CD4-positive, alpha-beta T cell treated with Interleukin-10 for 1 hour (primary cell): ENCODE measurements at regions not wholly inside any gene's neighbourhood (a gene's known extent, or its start where the extent isn't known, plus 50 kb on each side); places are given as distances from the start of the nearest gene placed in this dataset.

Experiments used
- DNase-seq: peaks from one replicate; pipeline ENCODE4 v3.0.0-alpha.2; 2020

DNA sequence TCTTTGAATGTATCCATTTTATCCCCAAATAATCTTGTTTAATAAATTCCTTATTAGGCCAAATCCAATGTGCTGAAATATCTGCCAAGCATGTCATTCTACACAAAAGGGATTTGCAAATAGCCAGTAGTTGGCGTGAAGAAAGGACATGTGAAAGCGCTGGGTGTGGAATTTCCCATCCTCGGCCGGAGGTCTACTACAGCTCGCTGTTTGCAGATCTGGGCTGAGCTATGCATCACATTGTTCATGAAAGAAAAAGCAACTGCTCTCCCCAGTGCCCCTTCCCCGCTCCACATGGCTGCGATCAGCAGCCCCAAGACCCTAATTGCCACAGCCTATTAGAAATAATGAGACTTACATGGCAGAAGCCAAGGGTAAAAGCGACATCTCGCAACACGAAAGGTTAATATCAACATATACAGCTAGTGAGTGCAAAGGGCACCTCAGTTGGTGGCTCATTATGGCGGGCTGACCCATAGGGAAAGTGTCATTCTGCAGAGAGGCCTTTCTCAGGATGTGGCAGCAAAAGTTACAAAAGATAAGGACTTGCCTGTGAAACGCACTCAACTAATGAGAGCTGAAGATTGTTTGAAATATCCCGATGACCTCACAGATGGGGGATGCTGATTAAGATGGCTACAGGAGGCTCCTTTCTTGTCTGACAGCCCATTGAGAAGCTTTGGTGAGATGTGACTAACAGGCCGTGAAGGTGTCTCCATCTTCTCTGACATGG lies 126.9 kb upstream of the CYP1B1 start:
- no peak for DNase-seq

DNA sequence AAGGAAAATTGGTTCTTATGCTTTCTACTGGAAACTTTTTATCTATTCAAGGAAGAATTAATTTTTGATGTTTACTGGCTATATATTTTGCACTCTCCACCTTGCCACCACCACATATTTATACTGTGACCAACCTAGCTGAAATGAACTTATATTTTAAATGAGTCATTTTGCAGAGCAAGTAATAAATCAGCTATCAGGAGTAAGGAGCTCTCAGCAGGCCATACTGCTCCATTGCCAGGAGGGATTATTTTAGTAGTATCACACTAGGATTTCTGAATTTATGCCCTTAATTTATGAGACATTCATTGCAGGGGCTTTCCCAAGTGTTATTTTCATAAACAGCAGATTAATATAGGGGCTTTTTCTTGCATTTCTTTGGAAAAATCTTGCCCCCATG lies 125.8 kb upstream of the CYP1B1 start:
- DNase-seq, result no peak

DNA sequence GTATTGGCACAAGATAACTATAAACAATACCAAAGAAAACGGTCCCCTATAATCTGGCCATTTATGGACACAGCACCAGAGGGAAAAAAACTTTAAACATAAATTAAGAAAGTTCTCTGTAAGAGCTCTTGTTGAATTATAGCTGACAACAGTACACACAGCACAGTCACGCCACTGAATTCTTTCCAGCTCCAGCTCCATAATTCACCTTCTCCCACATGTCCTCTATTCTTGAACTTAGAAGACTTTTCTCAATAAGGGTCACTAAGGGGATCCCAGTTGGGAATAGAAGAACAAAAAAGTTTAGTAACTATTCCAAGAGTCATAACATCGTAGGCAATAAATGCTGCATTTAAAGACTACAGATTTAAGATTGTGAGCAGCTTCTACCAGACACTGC lies 124.6 kb upstream of the CYP1B1 start:
- no peak for DNase-seq

DNA sequence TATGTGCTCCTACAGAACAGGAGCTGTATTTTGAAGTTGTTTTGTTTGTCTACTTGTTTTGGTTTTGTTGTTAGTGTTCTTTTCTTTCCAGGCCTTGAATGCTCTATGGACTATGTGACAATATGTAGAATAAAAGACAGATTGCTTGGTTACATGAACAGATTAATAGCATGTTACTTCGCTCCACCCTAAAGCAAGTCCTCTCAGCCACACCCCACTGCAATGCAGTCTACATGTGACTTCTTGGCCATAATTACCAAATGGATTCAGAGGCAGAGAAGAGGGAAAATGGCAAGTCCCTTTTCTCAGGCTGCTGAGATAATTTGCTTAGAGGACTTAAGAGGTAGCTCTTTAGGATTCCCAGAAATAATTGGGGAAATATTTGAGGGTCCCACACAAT lies 123.2 kb upstream of the CYP1B1 start:
- no peak for DNase-seq

DNA sequence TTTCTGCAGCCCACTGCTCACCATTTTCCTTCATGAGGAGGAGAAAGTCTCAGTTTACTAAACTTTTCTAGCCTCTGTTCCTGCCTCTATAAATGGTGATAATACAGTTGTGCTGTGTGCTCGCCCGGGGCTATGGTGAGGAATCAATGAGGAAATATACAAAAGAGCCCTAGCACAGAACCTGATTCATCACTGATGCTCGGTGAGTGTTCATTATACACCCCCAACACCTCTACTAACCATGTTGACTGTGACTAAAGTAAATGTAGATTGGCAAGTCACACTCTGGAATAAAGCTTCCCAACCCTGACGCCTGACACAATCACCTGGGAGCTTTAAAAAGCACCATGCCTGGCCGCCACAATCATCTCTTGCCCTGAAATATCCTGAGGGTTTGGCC lies 118.8 kb upstream of the CYP1B1 start:
- no peak for DNase-seq

DNA sequence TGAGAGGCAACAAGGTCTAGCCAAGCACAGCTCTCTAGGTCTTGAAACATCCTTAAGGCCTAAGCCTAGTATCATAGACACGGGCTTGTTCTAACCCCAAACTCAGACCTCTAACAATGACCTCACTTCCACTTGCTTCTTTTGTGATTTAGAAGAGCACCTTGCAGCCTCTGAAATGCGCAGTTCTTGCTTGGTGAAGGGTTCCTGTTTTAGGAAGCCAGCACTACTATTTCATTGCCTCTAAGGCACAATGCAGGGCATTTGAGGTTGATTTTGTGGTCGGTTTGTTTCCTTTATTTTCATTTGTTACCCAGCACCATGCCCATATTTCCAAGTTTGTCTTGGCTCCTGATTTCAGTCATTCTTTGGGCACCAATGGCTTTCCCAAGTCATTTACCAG lies 117.0 kb upstream of the CYP1B1 start:
- DNase-seq, result no peak

DNA sequence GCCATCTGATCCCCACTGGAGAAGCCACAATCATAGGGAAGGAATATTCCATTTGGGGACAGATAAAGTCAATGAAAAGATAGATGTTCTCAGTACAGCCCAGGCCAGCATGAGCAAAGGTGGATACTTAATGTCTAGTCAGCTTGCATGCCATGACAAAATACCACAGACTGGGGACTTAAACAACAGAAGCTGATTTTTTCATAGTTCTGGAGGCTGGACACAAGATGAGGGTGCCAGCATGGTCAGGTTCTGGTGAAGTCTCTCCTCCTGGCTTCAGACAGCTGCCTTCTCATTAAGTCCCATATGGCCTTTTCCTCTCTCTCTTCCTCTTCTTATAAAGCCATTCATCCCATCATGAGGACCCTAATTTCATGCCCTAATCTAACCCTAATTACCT lies 116.1 kb upstream of the CYP1B1 start:
- no peak for DNase-seq

DNA sequence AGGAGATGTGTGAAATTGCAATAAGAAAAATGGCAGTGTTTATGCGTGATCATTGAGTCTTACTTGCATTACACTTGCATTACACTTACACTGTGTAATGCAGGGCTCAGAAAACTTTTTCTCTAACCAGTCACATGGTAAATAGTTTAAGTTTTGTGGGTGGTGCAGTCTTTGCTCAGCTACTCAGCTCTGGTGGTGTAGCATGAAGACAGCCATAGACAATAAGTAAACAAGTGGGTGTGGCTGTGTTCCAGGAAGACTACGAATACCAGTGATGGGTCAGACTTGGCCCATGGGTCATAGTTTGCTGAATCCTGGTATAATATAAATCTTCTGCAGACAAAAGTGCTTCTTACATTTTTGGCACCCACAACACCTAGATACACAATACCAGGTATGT lies 115.6 kb upstream of the CYP1B1 start:
- DNase-seq, result no peak

DNA sequence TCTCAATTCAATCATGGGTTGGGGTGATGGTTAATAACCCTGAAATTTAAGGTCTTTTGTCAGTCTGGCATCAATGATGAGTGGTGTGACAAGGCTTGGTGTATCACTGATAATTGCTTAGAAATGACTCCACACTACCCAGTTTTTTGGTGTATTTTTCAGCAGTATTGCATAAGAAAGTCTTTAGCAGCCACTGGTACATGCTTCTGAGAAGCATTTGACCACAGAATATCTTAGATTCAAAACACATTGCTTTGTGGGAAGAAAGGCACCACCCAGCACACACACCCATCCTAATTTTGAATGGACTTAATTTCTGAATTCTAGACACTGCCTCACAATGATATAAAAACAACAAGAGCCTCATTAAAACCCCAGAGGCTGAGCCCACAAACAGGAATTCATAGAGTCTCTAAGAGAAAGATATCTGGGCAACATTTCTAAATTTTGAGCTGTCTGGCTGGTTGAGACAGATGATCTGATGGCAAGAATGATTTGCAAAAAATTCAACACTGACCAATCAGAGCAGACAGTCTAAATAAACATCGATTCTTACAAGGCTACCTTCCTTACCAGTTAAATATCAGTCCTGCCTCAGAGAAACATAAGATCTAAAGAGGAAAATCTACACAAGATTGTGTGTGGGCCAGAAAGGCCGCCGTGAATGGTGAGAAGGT lies 114.7 kb upstream of the CYP1B1 start:
- no peak for DNase-seq

DNA sequence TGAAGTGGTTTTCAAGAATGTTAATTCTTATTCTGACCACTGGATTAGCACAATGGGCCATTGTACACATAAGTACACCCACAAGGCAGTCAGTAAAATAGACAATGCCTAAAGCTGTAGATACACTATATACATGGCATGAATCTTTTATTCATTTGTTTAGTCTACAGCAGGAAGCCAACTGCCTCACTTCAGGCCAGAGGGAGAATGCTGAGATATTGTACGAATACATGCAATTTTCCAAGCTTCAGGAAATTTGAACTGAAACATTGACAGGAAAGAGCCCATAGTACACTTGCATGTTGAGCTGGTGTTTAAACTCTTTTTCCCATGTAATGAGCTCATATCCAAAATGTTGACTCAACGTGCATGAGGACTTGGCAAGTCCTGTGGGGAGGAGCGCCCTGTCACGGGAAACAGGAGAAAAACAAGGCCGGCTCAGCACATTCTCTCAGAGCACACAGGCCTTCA lies 111.6 kb upstream of the CYP1B1 start:
- no peak for DNase-seq

DNA sequence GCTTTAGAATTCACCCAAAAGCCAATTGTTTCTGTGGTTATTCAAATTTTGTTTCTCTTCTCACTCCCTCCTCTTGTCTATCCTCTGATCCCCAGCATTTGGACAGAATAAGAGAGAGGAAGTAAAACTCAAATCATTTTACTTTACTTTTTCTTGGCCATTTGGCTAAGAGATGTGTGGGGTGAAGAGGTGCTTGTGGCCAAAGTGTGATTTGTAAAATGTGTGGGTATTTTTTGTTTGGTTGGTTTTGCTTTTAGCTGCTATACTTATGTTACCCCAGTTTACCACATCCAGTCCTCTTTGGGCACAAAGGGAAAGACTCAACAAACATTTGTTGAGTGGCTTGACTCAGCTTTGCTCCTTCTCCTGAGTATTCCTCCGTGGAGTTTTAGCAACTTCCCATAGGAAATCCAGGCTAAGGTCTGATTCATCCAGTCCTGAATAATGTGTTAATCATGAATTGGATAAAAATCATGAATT lies 109.1 kb upstream of the CYP1B1 start:
- peak; percentile 7 for DNase-seq

DNA sequence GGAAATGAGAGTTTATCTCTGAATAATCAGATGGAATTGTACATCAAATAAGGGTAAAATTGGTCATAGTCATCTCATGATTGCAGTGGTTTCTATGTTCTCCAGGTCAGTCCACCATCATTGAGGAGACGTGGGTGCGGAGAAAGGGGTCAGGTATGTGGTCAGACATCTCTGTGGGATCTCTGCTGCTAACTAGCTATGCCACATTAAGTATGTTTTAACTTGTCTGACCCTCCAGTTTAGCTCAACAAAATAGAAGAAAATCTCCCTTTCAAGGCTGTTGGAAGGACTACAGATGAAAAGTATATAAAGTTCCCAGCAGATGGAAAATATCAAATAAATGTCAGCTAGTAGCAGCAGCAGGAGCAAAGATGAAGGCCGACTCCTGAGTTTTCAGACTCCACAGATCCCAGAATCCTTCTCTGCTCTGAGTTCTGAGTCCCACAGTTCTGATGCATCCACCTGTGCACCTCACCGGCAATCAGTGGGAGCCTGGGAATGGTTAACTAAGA lies 106.6 kb upstream of the CYP1B1 start:
- DNase-seq, result no peak

DNA sequence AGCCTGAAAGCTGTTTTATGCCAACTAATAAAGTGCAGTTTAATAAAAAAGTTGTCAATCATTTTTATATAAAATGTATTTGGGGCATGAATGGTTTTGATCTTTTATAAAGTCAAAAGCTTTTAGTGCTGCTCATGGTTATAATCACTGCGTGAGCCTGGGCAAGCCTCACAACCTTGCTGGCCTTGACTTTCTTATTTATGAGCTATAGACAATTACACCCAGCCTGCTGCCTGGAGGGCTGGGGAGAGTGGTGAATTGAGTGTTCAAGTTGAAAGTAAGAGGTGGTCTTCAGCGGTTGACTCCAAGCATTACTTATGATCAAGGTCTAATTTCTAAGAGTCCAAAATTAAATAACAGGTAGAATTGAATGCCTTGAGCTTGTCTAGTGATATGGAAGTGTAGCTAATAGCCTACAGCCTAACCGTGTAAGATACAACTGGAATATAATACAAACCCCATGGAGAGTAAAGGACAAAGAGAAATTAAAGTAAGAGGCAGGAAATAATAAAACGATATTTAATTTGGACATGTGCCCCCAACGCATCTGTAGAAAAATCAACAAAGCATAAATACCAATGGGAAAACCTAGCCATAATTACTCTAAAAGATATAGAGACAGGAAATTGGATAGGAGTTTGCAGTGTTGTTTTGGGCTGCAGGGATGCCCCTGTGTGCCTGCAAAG lies 106.0 kb upstream of the CYP1B1 start:
- DNase-seq, result no peak

DNA sequence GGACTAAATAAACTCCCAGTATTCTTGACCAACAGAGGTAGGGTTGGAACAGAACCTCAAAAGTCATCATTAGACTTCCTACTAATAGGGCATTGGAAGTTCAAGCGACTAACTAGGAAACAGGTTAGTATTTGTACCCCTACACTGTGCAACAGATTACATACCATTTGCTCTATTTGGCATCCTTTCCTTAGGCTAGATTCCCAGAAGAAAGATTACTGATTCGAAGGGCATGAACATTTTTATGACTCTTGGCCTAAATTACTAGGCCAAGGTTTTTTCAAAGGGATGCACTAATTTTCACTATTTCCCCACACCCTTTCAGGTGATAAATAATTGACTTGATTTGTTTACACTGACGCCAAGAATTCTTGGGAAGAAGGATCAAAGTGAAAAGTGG lies 104.8 kb upstream of the CYP1B1 start:
- no peak for DNase-seq

DNA sequence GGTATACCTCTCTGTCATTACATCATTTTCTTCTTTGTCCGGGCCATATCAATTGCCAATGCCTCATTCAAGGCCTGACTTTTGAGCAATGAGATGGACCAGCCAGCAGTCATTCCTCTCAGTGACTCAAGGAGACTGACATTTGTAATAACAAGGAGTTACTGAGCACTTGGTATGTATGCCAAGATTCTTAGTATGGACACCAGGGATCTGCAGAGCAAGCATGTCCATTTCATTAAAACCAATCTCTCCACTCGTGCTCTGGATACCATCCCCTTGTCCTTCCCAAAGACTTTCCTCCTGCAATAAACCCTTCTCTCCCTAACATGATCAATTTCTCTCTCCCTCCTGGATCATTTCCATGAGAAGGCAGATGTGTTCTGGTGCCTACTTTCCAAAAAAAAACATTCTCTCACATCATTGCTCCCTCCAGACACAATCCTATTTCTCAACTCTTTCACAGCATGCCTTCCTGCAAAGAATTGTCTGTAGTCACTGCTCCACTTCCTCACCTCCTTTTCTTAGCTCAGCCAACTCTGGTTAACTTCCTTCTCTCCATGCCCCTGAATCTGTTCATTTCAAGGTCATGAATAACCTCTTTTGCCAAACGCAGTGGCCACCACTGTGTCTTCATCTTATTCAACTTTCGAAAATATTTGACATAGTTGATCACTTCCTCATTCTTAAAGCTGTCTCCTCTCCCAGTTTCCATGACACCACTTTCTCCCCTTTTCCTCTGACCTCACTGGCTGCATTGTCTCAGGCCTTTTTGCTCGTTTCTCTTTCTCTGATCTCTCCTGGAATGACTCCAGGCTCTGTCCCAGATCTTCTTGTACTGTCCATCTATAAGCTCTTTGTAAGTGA lies 102.8 kb upstream of the CYP1B1 start:
- DNase-seq, result no peak

DNA sequence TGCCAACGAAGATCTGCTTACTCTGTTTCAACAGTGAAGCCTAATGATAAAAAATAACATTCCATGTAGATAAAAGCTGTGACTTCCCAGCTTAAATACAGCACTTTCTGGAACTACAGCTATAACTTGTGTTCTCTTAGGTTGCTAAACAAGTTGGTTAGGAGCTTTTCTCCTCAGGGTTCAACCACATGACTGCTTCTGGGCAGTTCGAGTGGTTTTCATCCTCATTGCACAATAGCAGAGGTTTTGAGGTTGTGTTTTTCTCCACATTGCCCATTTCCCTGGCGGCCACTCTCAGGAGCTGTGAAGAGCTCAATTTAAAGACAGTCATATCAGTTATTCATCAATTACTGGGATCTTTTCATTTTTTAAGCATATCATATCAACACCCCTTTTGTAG lies 102.2 kb upstream of the CYP1B1 start:
- no peak for DNase-seq

DNA sequence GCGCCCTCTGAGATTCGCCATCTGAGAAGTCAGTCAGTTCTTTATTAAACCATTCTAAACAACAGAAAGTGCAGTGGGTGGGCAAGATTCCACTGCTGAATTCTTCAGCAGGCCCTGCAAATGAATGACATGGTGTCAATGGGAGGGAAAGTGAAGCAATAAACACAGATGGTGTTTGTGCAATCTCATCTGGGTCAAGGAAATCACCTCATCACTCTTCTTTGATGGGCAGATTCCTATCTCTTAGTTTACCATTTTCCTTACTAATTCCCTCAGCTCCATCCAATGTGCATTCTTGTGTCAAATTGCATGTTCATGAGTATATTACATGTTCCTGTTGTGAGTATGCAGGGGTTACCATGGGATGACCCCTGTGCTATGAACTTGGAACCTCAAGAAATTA lies 100.7 kb upstream of the CYP1B1 start:
- no peak for DNase-seq

DNA sequence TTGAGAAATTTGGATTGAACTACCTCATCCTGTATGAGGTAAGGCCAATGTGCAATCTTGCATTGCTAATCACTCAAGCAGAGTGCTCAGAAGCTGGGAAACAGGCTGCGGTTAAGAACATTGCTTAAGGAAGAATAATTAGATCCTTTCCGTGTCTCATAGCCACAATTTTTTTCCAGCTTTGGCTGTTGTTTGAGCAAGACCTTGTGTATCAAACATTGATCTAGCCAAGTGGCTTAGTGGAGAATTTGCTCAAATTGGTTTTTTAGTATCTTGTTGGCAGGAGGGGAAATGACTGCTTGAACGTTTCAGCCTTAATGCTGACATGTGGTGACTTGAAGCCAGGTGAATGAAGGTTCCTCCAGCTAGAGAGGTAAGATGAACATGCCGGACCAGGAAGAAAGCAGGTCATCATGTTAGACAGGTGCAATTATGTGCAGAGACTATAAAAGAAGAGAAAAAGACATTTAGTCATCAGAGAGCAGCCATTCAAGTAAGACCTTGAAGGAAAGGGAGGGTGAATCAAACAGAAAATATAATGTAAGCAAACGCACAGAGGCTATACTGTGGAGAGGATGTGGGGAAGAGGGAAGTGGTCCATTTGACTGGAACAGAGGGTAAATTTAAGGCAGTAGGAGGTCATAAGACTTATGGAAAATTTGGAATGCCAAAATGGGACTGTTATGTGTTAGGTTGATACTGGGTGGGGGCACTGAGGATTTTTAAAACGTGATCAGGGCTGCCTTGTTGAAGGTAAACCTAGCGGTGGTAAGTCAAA lies 98.9 kb upstream of the CYP1B1 start:
- DNase-seq, result no peak

DNA sequence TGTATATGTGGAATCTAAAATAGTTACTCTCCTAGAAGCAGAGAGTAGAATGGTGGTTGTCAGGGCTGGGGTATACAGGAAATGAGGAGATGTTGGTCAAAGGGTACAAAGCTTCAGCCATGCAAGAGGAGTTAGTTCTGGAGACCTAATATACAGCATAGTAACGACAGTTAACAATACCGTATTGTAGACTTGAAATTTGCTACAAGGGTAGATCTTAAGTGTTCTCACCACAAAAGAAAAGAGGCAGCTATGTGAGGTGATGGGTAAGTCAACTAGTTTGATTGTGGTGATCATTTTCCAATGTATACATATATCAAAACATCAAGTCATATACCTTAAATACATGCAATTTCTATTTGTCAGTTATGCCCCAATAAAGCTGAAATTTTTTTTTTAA lies 98.2 kb upstream of the CYP1B1 start:
- DNase-seq, result no peak

DNA sequence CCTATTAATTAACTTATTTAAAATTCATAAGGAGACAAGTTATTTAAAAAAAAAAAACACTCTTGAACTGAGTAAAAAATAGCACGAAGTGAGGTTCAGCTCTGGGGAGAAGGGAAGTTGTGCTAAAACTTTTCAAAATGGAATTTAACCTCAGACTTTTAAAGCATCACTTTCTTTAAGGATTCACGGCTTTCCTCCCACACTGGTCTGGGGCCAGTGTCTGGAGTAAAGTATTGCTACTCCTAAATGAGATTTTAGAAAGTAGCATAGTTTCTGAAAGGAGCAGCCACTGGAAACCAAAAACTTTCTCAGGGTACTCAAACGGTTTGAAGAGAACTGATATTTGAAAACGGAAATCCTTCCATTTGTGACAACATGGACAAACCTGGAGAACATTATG lies 97.7 kb upstream of the CYP1B1 start:
- DNase-seq, result no peak

DNA sequence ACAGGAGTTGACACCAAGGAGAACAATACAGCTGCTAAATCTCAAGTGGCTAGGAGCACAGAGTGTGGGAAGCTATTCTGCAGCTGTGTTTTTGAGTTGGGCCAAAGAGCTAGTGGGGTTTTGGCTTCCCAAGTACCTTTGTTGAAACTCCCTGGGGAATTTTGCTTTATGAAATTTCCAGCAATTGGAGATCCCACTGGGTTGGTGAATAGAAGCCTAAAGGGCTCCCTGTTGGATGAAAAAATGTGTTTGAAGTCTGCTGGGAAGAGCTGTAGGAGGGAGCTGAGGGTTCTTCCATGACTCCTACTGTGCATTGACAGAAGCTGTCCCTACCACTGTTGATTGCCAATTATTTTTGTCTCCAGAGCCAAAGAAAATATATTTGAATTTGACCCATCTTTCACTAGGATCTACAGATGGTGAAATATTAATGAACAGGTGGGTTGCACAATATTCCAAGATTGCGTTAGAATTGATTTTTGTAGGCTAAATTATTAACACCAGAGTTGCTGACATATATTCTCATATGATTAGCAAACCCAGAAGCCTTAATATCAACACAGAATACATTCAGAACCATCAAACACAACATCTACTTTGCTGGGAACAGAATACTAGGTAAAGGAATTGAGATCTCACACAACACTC lies 95.4 kb upstream of the CYP1B1 start:
- no peak for DNase-seq

DNA sequence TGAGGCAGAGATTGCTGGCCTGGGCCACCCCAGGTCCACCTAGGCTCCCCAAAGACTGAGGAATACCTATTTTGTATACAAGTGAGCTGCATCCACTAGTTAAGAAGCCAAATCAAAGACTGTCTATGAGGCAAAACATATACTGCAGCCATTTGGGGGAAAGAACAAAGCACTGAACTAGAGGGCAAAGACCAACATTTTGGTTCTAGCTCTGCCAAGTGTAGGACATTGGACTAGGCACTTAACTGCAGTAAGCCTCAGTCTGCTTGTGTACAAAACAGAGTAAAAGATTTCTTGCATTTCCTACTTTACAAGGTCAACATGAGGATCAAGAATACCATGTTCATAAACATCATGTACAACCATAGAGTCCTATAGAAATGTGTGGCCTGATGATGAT lies 94.8 kb upstream of the CYP1B1 start:
- DNase-seq, result no peak
